ENCODE measurements at regions not wholly inside any gene's neighbourhood (a gene's known extent, or its start where the extent isn't known, plus 50 kb on each side); places are given as distances from the start of the nearest gene placed in this dataset.

DNA sequence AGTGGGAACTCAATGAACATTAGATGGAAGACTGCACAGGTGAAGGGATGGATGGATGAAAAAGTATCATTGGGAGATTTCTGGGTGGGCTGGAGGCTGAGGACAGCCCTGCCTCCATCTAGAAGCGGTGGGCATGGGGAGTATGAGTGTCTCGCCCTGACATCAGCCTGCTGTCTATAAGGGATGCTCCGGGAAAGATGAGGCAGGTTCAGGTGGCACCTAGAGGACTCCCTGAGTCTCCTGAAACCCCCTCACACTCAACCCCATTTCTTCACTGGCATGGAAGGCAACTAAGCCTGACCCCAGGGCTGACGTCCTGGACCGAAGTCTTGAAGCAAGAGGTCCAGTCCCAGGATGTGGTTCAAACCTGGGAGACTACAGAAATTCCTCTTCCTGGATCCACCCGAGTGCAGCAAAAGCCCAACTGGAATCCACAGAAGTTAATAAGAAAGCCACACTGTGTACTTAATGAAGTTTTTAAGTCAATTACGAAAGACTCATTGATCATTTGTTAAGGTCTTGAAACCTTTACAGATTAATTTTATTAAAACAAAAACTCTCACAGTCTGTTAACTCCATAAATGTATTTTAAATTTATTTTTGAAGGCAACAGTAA is 238.8 kb downstream of the EMX2 start:
- TF ChIP-seq, protein P1, sequence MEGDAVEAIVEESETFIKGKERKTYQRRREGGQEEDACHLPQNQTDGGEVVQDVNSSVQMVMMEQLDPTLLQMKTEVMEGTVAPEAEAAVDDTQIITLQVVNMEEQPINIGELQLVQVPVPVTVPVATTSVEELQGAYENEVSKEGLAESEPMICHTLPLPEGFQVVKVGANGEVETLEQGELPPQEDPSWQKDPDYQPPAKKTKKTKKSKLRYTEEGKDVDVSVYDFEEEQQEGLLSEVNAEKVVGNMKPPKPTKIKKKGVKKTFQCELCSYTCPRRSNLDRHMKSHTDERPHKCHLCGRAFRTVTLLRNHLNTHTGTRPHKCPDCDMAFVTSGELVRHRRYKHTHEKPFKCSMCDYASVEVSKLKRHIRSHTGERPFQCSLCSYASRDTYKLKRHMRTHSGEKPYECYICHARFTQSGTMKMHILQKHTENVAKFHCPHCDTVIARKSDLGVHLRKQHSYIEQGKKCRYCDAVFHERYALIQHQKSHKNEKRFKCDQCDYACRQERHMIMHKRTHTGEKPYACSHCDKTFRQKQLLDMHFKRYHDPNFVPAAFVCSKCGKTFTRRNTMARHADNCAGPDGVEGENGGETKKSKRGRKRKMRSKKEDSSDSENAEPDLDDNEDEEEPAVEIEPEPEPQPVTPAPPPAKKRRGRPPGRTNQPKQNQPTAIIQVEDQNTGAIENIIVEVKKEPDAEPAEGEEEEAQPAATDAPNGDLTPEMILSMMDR (IDR thresholded peaks at IDR 0.05; ENCODE audit: low read length) = no peak
- TF ChIP-seq EZH2 (IDR thresholded peaks at IDR 0.05; ENCODE audit: borderline replicate concordance, low read length) = no peak

Data from OCI-LY1 (cell line).